HG03571 (cell line): ENCODE measurements at regions not wholly inside any gene's neighbourhood (a gene's known extent, or its start where the extent isn't known, plus 50 kb on each side); places are given as distances from the start of the nearest gene placed in this dataset.

ENCODE experiments used
- ATAC-seq: cut with Tn5 transposase; IDR thresholded peaks from one replicate; pipeline ENCODE4 v1.9.1; 2021; ENCODE audit not compliant: unreplicated experiment

GRCh38 chr20:22408521-22409402 lies 175.6 kb downstream of the FOXA2 start:
- no peak for ATAC-seq

- ATAC-seq, result no peak
Measured at GRCh38 chr20:22407237-22408193, 176.9 kb downstream of the FOXA2 start.

GRCh38 chr20:22404419-22405170 lies 179.8 kb downstream of the FOXA2 start:
- ATAC-seq, result no peak

GRCh38 chr20:22403632-22404361 lies 180.6 kb downstream of the FOXA2 start:
- ATAC-seq, result no peak

GRCh38 chr20:22403022-22403631 lies 181.2 kb downstream of the FOXA2 start:
- ATAC-seq, result no peak

GRCh38 chr20:22402550-22402949 lies 181.8 kb downstream of the FOXA2 start:
- no peak for ATAC-seq

- no peak for ATAC-seq
Measured at GRCh38 chr20:22400440-22400839, 183.9 kb downstream of the FOXA2 start.

- ATAC-seq, result no peak
Measured at GRCh38 chr20:22394583-22394982, 189.8 kb downstream of the FOXA2 start.

GRCh38 chr20:22390543-22390903 lies 193.8 kb downstream of the FOXA2 start:
- ATAC-seq, result no peak

GRCh38 chr20:22389836-22390542 lies 194.4 kb downstream of the FOXA2 start:
- ATAC-seq, result no peak

- no peak for ATAC-seq
Measured at GRCh38 chr20:22387452-22387851, 196.9 kb downstream of the FOXA2 start.

GRCh38 chr20:22386306-22386623 lies 198.1 kb downstream of the FOXA2 start:
- ATAC-seq, result no peak

- no peak for ATAC-seq
Measured at GRCh38 chr20:22385602-22386305, 198.6 kb downstream of the FOXA2 start.

- ATAC-seq, result no peak
Measured at GRCh38 chr20:22384978-22385377, 199.4 kb downstream of the FOXA2 start.

- no peak for ATAC-seq
Measured at GRCh38 chr20:22383156-22383555, 201.2 kb downstream of the FOXA2 start.

GRCh38 chr20:22382742-22383141 lies 201.6 kb downstream of the FOXA2 start:
- ATAC-seq, result no peak

- ATAC-seq, result no peak
Measured at GRCh38 chr20:22381812-22382416, 202.5 kb downstream of the FOXA2 start.

- no peak for ATAC-seq
Measured at GRCh38 chr20:22379472-22379871, 204.9 kb downstream of the FOXA2 start.
